Activated naive CD4-positive, alpha-beta T cell treated with anti-CD3 and anti-CD28 coated beads, Interleukin-2, amount 50 U/mL, for 72 hours (primary cell): ENCODE measurements at regions not wholly inside any gene's neighbourhood (a gene's known extent, or its start where the extent isn't known, plus 50 kb on each side); places are given as distances from the start of the nearest gene placed in this dataset.

Source experiments
- ATAC-seq, 2 donors: fragments of 150-1000 bp; cut with Tn5 transposase; 2 replicates each; pipeline ENCODE4 v1.10.0; 2021; ENCODE audit warnings: mild to moderate bottlenecking in 2 of 2, moderate library complexity in 2 of 2
- DNase-seq, 2 donors: peaks; one replicate each; pipeline ENCODE4 v3.0.0; 2021 to 2022; ENCODE audit warnings: low spot score in 2 of 2
- H3K27ac Mint-ChIP-seq, 2 donors: one replicate each; pipeline ENCODE4 v1.8.0; 2022; ENCODE audit warnings: mild to moderate bottlenecking in 2 of 2, mixed read lengths in 2 of 2
- H3K36me3 Mint-ChIP-seq, 2 donors: one replicate each; pipeline ENCODE4 v1.8.0; 2022; ENCODE audit warnings: mixed read lengths in 2 of 2
- H3K9me3 Mint-ChIP-seq, 2 donors: one replicate each; pipeline ENCODE4 v1.8.0; 2022; ENCODE audit warnings: mixed read lengths in 2 of 2

DNA sequence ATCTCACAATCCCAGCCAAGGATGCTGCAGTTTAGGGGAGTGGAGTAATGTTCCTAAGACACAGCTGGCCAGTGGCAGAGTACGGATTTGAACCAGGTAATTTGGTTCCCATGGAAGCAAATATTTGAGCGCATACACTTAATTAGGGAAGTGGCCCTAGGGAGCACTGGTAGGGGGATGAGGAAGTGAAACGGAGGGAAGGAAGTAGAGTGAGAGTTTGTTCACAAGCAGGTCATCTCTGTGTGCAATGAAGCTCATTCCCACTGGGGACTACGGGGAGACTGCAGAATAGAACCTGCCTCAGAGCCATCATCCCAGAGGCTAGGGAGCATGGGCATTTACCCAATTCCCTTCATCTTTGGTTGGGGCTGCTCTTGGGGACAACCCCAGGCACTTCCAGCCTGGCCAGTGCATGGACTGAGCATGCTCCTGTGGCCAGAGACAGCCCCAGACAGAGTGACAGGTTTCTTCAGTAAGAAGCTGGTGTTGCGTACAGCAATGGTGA lies 317.2 kb upstream of the PROK2 start:
- no peaks in the 10 kb centered on the region for H3K36me3 Mint-ChIP-seq
- H3K27ac Mint-ChIP-seq: peak overlapping the region in 1 of 2 donors; percentile 56
- no peaks in the 10 kb centered on the region for H3K9me3 Mint-ChIP-seq
- no peak for ATAC-seq
- DNase-seq: no peak

DNA sequence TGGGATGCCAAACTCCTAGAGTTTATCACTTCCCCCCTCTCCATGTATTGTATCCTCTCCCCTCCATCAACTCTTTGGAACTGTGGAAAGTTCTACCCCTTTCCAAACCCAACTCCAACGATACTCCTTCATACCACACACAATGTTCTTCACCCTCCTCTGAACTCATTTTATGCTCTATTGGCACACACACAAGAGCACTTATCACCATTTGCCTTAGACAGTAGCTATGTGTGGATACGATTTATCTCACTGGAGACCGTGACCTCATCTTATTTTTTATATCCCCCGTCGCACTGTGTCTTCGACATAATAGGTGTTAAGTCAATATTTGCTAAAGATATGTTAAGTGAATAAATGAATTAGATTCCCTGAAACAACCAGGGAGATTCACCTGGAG lies 316.5 kb upstream of the PROK2 start:
- peak overlapping the region; percentile 75 to 85 for H3K27ac Mint-ChIP-seq
- no peaks in the 10 kb centered on the region for H3K9me3 Mint-ChIP-seq
- DNase-seq (no peak), ATAC-seq (no peak)
- no peaks in the 10 kb centered on the region for H3K36me3 Mint-ChIP-seq

DNA sequence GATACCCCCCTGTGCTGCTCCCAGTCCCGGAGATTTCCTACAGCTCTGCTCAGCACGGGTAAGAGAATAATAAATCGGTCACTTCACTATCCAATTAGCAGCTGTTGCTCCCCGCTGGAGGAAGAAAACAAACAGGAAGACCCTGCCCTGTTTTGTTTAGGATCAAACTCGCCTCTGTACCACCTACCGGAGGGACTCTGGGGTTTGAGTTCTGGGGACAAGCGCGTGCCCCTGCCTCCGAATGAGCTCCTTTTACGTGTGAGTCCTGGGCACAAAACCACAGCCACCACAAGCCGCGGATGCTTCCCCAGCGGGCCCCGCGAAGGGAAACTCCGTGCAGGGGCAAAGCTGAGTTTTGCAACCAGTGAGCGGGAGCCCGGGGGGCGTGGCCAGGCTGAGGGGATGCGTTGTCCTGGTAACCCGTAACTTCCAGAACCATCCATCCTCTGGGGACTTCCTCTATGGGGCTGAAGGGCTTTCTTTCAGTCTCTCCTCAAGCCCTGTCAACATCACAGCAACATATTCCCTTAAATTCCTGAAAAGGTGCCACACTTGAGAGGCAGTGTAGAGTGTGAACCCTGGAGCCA lies 315.7 kb upstream of the PROK2 start:
- Mint-ChIP-seq H3K9me3 (no peaks in the 10 kb centered on the region), H3K27ac (peak overlapping the region; percentile 85 to 89), H3K36me3 (no peaks in the 10 kb centered on the region)
- ATAC-seq (peak; percentile 92 to 94), DNase-seq (peak; percentile 89 to 90)

DNA sequence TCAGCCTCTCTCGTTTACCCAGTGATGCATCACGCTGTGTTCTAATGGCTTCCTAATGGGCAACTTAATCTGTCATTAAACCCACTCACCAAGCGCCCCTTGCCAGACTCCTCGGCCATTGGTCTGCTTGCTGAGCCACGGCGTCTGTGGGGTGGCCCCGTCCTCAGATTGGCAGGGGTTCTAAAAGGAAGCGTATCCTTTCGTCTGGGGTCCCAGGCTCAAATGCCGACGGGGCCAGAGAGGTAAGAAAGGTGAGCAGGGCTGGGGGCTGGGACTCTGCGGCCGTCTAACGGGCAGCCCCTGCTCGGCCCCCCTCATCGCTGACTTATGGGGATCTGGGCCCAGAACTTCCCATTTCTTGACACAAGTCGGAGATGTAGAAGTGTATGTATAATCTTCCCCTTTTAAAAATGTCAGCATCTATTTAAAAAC lies 315.1 kb upstream of the PROK2 start:
- no peak for ATAC-seq
- Mint-ChIP-seq H3K9me3 (no peaks in the 10 kb centered on the region), H3K36me3 (no peaks in the 10 kb centered on the region), H3K27ac (peak overlapping the region; percentile 85 to 89)
- DNase-seq: no peak

DNA sequence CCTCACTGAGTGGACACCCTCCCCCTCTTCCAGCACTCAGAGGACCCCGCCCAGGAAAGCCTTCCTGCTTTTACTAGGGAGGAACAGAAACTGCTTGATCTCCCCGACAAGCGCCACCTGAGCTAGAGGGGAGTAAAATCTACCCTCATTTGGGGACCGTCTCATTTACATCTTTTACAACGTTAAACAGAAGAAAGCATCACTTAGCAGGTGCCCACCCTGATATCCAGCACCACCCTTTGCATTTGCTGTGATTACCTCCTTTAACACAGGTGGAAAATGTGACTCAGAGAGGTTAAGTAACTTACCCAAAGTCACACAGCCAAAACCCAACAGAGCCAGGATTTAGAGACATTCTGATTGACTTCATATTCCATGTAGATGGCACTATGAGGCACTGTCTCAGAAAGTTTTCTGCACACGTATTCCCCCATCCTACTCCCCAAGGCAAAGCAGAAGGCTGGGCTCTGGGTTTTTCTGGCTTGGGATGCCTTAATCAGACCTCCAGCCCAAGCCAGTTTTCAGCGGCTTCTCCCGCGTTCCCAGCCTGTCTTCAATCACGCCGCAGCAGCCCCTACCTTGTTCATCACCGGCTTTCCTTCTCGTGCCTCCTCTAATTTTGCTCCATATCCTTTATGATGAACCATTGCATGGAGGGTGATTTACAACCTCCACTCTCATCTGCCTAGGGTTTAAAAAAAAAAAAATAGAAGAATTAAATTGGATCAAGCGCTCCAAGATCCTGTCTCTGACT lies 314.6 kb upstream of the PROK2 start:
- Mint-ChIP-seq H3K36me3 (no peaks in the 10 kb centered on the region), H3K27ac (peak overlapping the region in 1 of 2 donors; percentile 86), H3K9me3 (no peaks in the 10 kb centered on the region)
- DNase-seq (no peak), ATAC-seq (no peak)

DNA sequence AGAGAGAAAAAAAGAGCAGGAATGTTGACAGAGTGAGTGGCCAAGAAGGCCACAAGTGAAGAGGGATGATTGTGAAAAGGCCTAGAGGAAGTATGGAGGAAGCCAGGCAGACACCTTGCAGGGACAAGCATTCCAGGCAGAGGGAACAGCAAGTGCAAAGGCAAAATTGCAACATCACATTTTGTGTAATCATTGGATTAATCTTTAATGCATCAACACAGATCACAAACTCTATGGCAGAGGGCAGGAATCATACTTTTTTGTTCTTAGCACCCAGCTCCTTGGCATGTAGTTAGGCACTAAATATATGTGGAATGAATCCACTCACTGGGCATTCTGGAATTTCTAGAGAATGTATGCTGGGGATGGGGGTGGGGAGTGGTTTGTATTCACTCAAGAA lies 312.1 kb upstream of the PROK2 start:
- DNase-seq (no peak), ATAC-seq (no peak)
- Mint-ChIP-seq H3K27ac (no peak overlapping the region), H3K36me3 (no peaks in the 10 kb centered on the region), H3K9me3 (no peaks in the 10 kb centered on the region)

DNA sequence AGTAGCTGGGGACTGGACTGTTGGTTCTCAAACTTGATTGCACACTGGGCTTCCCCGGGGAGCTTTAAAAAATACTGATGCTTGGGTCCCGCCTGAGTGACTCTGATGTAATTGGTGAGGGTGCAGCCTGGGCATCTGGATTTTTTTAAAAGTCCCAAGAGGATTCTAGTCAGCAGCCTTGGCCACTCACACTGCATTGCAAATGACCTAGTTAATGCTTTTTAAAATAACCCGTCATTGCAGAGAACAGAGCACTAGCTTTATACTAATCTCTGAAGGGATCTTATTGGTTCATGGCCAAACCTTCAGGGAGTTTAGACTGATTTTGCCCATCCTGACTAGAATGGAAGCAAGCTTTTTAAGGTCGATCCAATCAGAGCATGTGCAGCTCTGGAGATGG lies 310.6 kb upstream of the PROK2 start:
- ATAC-seq: no peak
- Mint-ChIP-seq H3K27ac (no peak overlapping the region), H3K9me3 (no peaks in the 10 kb centered on the region)

DNA sequence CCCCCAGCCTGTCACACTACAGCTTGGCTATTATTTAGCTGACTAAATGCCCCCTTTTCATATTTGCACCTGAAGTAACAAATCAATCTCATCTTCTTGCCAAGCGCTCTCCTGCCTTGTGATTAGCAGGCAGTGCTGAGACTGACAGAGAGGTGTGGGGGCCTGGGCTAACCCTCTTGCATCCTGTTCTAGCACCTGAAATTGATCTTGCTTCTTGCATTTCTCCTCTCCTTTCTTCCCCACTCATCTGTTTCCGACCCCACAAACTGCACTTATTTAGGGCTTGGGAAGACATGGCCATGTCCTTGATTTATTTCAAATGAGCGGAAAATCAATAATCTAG lies 309.0 kb upstream of the PROK2 start:
- H3K36me3 Mint-ChIP-seq: no peaks in the 10 kb centered on the region
- no peak for ATAC-seq

More for the DNA sequence above, 310.6 kb upstream of the PROK2 start:
- no peaks in the 10 kb centered on the region for H3K36me3 Mint-ChIP-seq
- DNase-seq: no peak

DNA sequence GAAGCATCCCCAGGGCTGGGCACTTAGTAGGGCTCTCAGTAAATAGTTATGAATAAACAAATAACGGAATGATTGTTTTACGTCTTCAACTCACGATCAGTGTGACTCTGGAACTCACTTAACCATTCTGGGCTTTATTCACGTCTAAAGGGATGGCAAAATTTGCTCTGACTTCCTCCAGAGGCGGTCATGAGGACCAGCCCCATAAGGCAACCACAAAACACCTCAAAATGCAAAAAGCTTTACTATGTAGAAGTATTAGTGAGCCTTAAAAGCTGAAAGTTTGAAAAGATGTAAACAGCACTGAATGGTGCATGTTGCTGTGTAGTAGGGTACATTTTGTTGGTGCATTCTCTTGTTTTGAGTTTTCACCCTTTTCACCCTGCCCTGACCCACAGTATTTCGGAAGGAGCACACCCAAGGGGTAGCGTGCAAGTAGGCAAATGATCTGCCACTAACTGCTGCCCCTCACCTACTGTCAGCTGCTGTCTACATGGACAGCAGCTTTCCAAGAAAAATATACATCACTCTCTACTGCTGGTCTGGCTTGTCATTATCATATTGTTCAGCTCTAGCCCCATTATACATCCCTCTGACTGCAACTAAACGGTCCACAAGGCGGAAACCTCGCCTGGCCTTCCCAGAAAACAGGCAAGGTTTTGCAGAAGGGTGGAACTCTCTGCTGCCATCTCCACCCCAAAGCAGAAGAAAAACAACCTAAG lies 308.5 kb upstream of the PROK2 start:
- Mint-ChIP-seq H3K36me3 (no peaks in the 10 kb centered on the region), H3K9me3 (no peaks in the 10 kb centered on the region), H3K27ac (no peak overlapping the region)
- DNase-seq: no peak
- ATAC-seq: no peak

More for the DNA sequence above, 309.0 kb upstream of the PROK2 start:
- no peak overlapping the region for H3K27ac Mint-ChIP-seq
- no peaks in the 10 kb centered on the region for H3K9me3 Mint-ChIP-seq
- DNase-seq: no peak

DNA sequence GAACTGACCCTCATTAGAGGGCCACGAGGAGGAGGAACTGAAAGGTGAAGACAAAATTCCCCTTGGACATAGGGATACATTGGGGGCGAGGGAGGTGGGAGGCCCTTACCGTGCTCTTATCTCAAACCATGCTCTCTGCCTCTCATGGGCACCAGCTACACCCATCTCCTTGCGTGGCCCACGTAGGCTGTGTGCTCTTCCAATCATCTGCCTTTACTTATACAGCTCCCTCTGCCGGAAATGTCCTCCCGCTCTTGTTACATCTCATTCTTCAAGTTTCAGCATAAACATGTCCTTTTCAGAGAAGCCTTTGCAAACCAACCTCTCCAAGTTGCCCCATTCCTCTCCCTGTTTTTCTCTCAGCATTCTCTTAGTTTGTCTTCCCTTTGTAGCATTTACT lies 307.8 kb upstream of the PROK2 start:
- H3K36me3 Mint-ChIP-seq: no peaks in the 10 kb centered on the region
- no peak overlapping the region for H3K27ac Mint-ChIP-seq
- no peaks in the 10 kb centered on the region for H3K9me3 Mint-ChIP-seq
- ATAC-seq (no peak), DNase-seq (no peak)

DNA sequence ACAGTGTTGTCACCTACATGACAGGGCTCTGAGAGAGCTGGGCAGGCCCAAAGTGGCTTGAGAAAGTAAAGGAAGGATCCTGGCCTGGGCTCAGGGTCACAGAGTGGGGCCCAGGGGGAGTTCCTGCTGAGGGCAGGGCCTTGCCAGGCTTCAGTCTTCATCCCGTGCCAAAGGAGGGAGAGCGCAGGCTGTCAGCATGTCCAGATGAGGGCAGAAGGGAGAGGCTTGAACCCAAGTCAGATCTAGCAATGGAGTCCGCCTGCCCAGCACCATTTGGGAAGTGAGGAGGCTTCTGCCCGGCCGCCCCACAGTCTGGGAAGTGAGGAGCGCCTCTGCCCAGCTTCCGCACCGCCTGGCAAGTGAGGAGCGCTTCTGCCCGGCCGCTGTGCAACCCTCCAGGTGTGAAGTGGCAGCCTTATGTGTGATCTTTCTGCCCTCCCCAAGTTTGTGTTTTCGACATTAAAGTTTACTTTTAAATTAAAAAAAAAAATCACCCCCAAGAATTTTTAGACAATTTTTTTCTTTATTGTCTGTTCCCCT lies 303.6 kb upstream of the PROK2 start:
- no peaks in the 10 kb centered on the region for H3K36me3 Mint-ChIP-seq
- no peak overlapping the region for H3K27ac Mint-ChIP-seq
- no peak for DNase-seq
- ATAC-seq: no peak
- H3K9me3 Mint-ChIP-seq: no peaks in the 10 kb centered on the region

DNA sequence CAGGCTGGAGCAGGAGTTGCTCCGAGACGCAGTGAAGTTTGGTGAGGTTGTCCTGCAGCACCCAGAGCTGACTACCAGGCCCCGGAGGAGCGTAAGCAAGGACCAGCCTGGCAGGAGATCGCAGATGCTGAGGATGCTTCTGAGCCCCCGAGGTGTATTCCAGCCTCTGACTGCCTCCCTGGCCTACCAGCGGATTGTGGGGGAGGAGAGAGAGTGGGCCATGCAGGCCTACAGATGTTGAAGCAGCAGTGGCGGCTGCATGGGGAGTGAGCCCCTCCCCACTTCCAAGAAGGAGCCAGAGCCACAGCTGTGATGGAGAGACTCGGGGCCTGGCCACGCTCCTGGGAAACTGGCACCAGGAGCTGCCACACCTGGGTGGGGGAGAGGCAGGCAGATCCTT lies 302.5 kb upstream of the PROK2 start:
- ATAC-seq: no peak
- H3K27ac Mint-ChIP-seq: no peak overlapping the region

DNA sequence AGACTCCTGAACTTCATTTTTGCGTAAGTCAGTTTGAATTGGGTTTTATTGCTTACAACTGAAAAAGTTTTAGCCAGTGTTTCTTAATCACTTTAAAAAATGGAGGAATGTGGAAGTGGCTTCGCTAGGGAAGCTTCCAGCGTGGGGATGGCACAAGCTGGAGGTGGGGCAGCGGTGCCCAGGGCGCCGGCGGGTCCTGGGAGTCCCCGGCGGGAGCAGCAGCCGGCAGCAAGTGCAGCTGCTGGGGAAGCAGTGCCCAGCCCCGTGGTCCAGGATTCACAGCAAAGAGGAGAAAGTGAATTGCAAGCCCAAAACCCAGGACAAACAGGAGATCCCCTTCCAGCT lies 301.8 kb upstream of the PROK2 start:
- no peak for ATAC-seq
- Mint-ChIP-seq H3K36me3 (no peaks in the 10 kb centered on the region), H3K27ac (no peak overlapping the region), H3K9me3 (no peaks in the 10 kb centered on the region)
- no peak for DNase-seq

More for the DNA sequence above, 302.5 kb upstream of the PROK2 start:
- H3K36me3 Mint-ChIP-seq: no peaks in the 10 kb centered on the region
- H3K9me3 Mint-ChIP-seq: no peaks in the 10 kb centered on the region
- no peak for DNase-seq

DNA sequence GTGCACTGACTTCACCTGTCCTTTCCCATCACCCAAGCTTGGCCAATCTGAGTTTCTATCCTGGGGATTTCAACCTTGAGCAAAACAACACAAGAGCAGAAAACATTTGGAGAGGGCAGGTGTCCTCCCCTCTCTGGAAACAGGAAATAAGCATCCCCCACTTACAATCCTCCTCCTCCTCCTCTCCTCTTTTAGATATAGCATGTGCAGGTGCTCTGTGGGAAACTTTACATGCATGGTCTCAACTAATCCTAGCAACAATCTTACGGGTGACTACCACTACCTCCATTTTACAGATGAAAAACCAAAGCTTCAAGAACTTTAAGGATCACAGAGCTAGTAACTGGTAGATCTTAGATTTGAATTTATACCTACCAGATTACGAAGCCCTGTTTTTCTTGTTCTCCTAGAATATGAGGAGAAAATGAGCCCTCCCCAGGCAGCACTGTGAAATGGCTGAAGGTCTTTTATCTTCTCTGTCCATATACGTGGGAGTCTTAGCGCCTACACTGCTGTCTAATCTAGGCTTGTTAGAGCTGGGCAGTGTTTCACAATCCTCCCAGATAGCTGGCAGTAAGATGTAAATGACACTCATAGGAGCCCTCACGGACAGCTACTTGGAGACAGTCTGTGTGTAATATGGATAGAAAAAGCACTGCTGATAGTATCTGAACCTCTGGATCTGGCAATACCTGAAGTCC lies 301.2 kb upstream of the PROK2 start:
- H3K9me3 Mint-ChIP-seq: no peaks in the 10 kb centered on the region
- H3K36me3 Mint-ChIP-seq: no peaks in the 10 kb centered on the region
- no peak overlapping the region for H3K27ac Mint-ChIP-seq
- ATAC-seq (no peak), DNase-seq (no peak)

DNA sequence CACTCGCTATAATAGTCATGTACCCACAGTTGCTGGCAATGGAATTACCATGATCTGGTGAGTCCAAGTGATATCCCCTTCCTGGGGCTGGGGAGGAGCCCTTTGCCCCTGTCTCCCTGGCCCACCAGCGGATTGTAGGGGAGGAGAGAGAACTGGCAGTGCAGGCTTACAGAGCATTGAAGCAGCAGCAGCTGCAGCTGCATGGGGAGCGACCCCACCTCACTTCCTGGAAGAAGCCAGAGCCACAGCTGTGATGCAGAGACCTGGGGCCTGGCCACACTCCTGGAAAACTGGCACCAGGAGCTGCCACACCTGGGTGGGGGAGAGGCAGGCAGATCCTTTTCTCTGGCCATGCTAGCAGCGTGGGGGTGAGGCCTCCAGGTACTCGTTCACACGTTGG lies 300.1 kb upstream of the PROK2 start:
- no peak overlapping the region for H3K27ac Mint-ChIP-seq
- H3K9me3 Mint-ChIP-seq: no peaks in the 10 kb centered on the region
- no peaks in the 10 kb centered on the region for H3K36me3 Mint-ChIP-seq
- ATAC-seq (no peak), DNase-seq (no peak)

DNA sequence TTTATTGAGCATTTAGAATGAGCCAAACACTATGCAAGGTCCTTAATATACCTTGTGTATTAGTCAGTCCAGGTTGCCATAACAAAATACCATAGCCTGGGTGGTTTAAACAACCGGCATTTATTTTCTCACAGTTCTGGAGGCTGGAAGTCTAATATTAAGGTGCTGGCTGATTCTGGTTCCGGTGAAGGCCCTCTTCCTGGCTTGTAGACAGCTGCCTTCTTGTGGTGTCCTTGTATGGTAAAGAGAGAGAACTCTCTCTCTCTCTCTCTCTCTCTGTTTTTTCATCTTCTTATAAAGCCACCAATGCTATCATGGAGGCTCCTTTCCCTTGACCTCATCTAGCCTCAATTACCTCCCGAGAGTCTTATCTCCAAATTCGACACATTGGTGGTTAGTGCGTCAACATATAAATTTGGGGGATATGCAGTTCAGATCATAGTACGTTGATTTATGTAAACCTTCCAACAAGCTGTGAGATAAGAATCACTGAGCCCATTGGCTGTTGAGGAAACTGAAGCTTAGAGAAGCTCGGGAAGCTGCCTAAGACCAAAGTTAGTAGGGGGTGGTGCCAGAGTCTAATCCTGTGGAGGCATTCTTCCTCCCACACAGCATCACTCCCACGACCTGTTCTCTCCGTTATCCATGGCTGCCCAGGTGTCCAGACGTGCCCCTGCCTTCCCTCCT lies 298.0 kb upstream of the PROK2 start:
- Mint-ChIP-seq H3K27ac (peak overlapping the region in 1 of 2 donors; percentile 44), H3K9me3 (no peaks in the 10 kb centered on the region), H3K36me3 (peaks cover 0 to 3% of the 10 kb centered on the region in 2 donors)
- DNase-seq (no peak), ATAC-seq (no peak)
